ENCODE measurements at regions not wholly inside any gene's neighbourhood (a gene's known extent, or its start where the extent isn't known, plus 50 kb on each side); places are given as distances from the start of the nearest gene placed in this dataset.

DNA sequence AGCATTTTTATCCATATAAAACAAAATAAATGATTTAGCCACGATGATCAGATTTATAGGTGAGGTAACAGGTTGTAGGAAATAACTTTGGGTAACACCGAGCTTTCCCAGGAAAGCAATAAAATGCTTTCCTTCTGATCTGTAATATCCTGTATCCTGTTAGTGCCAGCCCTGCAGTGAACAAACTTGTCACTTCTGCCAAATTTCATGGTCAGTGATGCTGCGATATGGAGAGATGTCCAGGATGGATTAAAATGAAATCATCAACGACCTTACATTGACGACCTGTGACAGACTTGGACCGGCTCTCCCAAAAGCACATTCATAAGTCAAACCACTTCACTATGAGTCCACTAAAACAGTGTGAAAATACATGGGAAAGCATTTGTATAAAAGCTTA, 608.0 kb upstream of the NRP1 start:
- TF ChIP-seq EZH2phosphoT487 (IDR thresholded peaks at IDR 0.05; ENCODE audit: insufficient read depth, low read depth) (no peak), EZH2 (IDR thresholded peaks at IDR 0.05; ENCODE audit: insufficient read depth, poor library complexity, severe bottlenecking) (no peak)
